Stimulated activated CD4-positive, alpha-beta T cell treated with anti-CD3 and anti-CD28 coated beads, Interleukin-1b, Interleukin-23, amount 100 ng/mL, for 1 hour (primary cell): ENCODE measurements at regions not wholly inside any gene's neighbourhood (a gene's known extent, or its start where the extent isn't known, plus 50 kb on each side); places are given as distances from the start of the nearest gene placed in this dataset.

Experiments
- DNase-seq, 2 donors: peaks; one replicate each; pipeline ENCODE4 v3.0.0-alpha.2; 2020; ENCODE audit warnings: low read depth in 2 of 2

DNA sequence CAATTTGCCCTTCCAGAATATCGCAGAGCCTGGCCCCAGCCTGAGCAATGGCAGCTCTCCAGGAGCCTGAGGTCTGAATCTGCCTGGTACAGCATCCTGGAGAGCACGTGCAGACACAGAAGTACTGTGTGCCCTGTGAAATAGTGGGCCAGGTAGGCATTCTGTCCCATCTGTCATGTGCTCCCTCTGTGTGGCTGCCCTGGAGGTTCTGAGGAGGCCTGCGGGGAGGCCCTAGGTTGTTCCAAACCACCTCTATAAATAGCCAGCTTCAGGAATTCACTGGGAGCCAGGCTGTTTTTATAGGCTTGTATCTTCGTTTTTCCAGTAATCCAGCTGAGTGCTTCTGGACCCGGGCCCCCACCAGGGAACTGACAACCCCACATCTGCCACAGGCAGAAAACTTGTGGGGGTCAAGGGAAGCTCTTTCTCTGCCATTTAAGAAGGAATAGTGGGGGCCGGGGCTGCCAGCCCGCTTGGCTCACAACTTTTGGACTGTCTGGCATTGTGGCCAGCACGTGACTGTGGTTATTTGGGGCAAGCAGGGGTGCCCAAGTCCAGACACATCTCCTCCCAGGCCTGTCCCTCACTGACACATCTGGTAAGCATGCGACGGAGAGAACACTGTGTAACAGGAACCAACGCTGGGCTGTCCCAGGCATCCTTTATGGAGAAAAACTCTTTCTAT, 356.3 kb upstream of the TNRC6C start:
- DNase-seq: no peak

DNA sequence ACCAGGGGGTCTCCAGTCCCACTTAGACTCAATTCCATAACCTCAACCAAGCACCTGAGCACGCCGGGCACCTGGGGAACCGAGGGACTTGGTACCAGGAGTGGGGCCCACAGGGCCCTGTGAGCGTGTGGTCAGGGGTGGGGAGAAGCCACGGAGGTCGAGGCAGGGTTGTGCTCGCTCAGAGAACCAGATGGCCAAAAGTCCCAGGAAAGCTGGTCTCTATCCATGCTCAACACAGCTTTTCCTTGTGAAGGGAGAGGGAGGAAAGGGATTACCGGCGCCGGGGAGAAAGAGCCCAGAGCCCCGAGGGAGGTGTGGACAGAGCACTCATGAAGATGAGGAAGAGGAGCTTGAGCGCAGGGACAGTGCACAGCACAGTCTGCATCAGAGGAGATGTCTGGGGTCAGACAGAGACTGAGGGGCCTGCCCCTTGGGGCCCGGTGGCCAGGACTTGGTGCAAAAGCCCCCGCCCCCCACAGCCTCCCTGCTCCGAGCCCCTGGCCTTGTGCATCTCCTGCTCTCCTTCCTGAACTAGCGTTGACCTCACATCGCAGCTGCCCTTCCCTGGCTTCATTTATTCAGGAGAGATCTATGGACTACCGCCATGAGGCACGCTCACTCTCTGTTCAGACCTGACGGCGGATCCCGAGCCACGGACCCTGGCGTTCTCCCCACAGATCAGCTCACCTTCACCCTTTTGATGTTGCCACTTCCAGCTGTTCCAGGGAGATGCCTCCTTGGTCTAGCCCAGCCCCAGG, 355.4 kb upstream of the TNRC6C start:
- no peak for DNase-seq

DNA sequence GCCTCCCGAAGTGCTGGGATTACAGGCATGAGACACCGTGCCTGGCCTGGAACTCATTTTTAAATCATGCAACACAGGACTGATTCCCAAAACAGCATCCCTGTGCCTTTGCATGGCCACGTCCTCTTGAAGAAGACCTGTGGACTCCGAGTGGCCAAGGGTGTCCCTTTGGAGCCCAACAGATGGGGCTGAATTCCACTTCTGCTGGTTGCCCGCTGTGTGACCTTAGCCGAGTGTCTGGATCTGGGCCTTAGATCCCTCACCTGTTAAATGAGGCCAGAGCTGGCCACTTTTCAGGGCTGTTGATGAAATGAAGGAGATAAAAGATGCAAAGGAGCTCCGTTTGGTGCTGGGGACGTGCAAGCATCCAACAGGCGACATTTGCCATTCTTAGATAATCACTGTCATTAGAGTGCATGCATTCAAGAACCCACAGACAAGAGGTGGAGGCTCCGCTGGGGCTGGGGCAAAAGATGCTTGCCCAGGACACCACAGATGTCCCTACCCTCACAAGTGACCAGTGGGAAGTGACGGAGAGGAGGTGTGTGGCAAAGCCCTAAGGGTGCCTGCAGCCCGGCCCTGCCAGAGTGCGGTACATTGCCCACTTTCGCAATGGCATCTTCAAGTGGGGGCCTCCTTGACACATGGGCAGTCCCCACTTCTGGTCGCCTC, 354.1 kb upstream of the TNRC6C start:
- DNase-seq: no peak

DNA sequence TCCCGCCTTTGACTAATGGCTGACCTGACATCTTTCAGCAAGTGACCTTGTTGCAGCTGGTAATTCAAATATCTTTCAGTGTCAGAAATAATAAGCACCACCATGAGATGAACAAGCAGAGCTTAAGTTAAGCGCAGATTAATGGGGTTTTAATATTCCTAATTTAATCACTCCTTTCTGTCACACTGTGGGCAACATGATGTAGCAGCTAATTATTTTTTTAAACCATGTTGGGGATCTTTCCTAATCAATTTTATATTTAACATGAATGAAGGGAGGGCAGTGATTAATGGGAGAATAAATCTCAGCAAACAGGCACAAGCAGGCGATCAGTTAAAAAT, 353.6 kb upstream of the TNRC6C start:
- no peak for DNase-seq

DNA sequence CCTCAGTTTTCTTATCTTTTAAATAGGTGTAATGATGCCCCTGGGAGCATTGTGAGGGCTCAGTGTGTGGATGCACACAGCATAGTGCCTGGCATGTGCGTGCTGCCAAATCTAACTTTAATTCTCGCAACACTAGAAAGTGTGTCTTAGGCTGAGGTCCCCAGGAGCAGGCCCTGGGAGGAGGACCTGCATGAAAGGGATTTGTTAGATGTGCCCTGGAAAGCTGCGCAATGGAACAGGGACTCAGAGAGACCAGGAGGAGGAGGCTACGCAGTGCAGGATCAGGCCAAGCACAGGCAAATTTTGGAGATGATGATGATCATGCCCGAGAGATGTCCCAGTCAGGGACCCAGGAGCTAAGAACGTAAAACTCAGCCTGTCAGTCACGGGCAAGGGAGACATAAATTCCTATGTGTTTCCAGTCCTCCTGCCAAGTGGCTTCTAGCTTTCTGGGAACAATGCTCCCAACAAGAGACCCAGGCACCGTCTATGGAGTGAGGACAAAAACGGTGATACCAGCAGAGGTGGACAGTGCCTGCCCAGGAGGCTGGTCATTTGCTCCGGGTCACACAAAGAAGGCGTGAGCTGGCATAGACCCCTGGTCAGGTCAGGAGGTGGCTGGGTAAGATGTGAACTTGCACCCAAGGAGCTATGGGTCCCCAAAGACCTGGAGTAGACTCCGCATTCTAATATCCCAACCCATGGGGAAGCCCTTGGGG, 352.2 kb upstream of the TNRC6C start:
- no peak for DNase-seq

DNA sequence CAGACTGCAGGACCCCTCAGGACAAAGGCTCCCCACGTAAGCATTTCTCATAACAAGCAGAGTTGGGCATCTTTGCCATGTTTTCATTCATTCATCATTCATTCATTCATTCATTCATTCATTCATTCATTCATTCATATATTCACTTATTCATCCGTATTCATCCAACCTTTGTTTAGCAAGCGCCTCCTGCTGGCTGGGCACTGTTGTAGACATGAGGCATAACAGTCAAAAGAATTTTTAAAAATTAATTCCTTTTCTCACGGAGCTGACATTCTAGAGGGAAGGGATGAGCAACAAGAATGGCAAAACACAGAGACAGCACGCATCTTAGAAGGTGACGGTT, 351.7 kb upstream of the TNRC6C start:
- no peak for DNase-seq

DNA sequence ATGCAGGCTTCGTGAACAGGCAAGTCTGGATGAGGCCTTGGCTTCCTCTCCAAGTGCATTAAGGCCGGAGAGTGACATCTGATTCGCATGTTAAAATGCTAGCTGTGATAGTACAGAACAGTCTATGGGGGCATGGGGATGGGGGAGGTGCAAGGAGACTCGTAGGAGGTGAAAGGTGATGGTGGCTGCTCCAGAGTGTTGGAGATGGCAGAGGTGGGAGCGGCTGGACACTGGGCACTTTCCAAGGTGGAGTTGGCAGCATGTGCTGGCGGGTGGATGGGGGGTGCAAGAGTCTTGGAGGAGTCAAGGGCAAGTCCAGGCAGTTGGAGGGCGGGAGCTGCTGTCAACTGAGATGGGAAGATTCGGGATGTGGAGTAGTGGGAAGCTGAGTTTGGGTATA, 350.9 kb upstream of the TNRC6C start:
- DNase-seq: no peak

DNA sequence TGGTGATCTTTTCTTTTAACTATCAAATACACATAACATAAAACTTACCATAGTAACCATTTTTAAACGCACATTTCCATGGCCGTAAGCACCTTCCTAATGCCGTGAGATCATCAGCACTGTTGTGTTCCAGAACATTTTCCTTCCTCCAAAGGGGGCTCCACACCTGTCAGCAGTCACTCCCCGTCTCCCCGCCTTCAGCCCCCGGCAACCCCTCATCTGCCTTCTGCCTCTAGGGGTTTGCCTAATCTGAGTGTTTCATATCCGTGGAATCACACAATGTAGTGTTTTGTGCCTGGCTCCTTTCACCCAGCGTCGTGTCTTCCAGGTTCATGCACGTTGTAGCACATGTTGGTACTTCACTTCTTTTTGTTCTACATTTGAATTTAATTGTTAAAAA, 350.1 kb upstream of the TNRC6C start:
- DNase-seq: no peak

DNA sequence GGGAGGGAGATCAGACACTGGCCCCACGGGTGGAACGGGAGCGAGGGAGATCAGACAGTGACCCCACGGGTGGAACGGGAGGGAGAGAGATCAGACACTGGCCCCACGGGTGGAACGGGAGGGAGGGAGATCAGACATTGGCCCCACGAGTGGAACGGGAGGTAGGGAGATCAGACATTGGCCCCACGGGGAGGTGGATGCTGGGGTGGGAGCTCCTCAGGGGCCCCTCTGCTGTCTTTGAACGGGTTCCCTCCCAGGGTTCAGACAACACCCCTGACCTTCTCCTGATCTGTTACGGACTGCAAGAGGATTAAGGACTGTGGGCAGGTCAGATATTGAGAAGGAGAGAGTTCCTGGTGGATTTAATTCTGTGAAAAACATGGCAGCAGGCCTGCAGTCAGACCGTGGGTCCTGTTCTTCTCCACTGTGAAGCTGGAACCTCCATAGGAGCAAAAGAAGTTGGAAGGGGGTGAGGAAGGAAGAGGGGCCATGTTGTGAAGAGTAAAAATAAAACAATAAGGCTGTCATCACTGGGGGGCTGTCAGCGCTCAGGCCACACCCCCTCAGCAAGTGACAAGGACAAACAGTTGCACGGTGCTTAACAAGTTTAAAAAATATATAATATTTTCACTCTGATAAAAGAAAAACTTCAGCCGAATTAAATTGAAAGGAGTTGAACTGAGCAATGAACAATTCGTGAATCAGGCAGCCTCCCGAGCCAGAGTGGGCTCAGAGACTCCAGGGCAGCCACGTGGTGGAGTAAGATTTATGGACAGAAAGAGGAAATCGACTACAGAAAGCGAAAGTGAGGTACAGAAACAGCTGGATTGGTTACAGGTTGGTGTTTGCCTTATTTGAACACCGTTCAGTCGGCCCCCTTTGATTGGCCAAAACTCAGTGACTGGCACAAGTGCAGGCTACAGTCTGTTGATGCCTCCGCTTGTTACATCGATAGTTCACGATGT, 348.7 kb upstream of the TNRC6C start:
- peak; percentile 22 to 23 for DNase-seq

DNA sequence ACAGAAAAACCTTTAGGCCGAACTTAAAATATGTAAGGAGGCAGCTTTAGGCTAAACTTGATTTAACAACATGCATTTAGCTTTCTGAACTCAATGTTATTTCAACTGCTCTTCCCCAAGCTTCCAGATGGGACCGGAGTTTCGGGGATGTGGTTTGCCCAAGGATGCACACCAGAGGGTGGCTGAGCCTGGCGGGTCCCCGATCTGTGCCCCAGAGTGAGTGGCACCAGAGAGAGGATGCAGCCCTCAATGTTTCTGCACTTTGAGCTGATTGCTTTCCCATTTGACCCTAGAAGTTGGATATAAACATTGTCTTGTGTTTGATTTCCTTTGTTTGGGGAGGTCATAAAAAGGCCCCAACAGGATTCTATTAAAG, 348.0 kb upstream of the TNRC6C start:
- no peak for DNase-seq

DNA sequence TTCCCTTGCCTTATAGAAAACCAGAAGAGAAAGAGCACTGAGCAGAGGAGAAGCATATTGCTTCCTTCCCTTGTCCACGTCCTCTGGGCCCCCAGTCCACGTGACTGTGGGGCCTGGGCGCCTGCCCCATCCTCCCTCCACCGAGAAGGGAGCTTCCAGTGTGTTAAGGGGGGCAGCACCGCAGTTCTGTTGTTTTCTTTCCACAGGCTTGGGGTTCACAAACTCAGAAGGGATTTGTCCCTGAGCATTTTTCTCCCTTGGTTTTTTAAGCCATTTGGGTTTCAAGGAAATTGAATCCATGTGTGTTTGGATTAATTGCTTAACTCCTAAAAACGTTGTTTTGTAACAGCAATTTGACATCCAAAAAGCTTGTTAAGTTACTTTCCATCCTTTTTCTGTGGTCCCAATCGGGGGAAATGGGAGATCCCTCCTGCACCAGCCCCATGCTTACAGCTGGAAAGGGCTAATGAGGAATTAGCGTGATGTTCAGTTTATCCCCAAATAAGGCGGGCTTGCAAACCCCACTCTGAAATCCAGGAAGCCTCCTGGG, 347.5 kb upstream of the TNRC6C start:
- no peak for DNase-seq

DNA sequence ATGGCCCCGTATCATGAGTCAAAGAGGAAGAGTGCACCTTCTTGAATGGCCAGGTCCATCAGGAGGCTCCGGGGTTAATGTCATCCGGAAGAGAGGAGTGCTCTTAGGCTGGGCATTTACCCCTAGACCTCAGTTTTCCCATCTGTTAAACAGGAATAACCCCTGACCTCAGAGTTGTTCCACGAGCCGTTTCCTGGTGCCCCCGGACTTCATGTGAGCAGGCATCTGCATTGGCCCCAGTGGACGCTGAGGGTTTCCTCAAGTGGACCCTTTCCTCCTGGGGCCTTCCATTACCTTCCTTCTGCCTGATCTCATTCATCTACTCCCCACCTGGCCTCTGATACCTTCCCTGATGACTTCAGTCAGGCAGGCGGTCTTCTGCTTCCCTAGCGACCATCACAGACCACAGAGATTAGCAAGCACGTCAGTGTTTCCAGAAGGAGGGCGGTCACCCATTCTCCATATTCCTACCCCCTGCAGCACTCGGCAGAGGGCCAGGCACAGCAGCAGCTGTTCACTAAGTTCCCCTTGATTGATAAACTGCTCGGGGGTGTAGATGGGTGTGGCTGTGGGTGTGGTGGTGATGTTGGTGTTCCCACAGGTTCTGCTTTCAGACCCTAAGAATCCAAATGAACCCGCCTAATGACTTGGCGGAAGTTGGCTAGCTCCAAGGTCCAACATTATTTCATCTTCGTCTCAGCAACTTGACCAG, 346.6 kb upstream of the TNRC6C start:
- no peak for DNase-seq

DNA sequence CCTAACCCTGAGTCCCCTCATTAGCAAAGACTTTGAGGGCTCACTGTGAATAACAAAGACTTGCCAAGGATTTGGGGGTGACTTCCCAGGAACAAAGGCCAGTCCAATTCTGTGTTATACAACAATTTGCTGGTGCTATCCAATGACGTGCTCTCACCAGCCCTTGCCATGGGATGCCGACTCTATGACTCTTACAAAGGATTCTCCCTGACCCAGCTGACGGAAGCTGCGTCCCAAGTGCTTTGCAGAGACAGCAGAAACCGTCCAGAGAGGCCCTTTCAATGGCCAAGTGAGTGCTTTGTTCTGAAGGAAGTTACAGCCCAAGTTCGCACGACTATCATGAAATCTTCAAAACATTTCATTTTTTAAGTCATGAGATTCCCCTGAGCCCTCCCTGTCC, 345.3 kb upstream of the TNRC6C start:
- no peak for DNase-seq

DNA sequence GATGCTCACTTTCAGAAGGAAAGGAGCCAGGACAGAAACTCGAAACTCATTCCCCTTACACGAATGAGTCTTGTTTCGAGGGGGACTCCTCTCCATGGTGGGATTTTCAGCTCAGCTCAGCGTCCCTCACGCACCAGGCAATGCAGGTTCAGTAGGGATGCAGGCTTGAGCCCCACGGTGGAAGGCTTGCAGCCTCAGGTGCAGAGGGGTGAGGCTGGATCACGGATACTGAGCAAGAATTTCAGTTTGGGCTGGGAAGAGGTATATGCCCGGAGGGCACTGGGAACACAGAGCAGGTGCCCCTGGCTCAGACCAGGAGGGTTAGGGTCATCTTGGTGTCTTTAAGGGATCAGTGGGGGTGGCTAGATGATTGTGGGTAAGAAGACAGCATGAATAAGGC, 344.9 kb upstream of the TNRC6C start:
- DNase-seq: no peak

DNA sequence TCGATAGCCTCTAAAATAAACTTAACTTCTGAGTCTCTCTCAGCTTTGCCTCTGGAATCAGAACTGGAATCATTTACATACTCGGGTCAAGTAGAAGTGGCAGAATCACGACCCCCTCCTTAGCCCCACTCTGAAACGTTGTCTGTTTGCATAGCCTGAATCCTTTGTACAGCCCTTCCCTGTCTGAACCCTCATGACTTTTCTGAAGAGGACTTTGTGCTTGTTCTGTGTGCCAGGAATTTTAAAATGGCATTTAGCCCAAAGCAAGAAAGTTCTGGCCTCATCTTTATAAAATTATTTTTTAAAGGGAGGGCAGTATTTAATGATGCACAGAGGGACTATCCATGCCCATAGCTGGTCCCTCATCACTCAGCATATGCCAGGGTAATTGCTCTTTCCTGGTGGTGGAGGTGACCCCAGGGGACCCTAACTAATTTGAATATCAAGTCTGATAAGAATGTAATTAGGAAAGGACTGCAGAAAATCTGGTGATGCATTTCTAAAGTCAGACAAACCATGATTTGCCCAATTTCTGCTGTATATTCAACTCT, 342.7 kb upstream of the TNRC6C start:
- DNase-seq: no peak

DNA sequence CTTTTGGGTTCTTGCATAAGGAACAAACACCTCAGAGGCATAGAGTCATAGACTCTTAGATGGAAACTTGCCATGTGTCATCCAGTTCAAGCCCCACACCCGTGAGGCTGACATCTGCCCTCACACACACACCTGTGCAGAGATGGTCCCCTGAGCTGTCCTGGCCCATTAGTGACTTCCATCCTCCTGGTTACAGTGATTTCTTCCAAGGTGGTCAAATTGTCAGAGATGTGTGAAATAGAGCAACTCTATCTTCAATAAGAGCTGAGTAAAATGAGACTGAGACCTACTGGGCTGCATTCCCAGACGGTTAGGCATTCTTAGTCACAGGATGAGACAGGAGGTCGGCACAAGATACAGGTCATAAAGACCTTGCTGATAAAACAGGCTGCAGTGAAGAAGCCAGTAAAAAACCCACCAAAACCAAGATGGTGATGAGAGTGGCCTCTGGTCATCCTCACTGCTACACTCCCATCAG, 342.2 kb upstream of the TNRC6C start:
- no peak for DNase-seq

DNA sequence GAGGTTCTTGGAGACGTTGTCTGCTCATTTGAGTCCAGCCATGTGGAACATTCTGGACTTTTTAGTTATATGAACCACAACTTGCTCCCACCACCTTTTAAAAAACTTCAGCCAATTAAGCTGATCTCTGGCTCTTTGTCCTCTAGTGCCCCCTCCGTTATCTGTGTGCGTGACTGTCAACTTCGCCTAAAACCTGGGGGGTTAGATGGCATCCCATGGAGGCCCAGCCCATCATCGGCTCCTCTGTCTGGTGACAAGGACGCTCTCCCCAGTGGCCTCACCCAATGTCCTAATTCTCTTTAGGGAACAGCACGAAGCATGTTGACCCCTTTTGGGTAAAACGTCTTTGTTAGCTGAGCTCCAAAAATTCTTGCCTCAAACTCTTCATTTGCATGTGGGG, 341.0 kb upstream of the TNRC6C start:
- DNase-seq: no peak

DNA sequence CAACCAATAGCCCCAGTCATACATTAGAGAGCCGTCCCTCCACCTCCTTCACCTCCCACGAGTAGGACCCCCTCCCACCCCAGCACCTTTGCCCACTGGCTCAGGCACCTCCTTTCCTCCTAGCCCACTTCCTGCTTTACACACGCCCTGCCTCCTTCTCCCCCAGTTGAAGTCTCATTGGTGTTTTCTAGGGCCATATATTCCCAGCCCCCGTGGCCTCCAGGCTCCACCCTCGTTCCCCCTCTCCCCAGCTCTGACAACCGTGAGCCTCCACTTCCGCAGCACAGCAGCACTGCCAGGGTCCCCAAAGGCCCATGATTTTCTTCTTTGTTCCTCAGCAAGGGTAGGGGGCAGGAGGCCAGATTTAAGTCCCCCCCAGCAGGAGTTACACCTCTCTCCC, 340.3 kb upstream of the TNRC6C start:
- no peak for DNase-seq

DNA sequence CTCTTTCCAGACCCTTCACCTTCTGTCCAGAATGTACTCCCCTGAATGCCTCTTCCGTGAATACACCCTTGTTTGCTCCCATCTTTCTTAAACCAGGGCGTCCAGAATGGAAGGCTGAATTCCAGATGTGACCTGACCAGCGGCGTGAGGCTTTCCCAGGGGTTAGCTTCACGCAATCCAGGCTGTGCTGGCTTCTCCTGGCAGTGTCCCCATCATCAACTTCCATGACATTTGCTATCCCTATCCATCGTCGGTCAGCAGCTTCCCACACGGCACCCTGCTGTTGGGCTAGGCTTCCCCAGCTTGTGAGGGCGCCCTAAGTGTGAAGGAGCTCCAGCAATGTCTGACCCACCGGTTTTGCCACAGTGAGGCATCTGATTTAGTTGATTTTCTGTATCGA, 339.8 kb upstream of the TNRC6C start:
- DNase-seq: no peak

DNA sequence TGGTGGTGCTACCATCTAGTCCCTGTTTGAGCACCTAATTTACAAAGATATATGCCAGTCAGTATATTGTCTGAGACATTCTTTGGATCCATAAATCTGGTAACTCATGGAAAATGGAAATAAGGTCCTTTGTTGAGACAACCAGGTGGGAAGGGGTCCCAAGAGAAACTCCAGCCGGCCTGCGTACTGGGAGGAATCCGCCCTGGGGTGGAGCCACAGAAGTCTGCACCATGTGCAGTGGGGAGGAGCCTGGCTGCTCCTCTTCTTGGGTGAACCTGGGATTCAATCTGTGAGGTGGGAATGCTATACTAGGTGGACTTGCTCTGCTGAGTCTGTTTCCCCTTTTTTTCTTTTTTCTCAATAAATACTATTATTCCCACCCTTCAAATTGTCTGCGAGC, 339.2 kb upstream of the TNRC6C start:
- DNase-seq: no peak
